ENCODE measurements at regions not wholly inside any gene's neighbourhood (a gene's known extent, or its start where the extent isn't known, plus 50 kb on each side); places are given as distances from the start of the nearest gene placed in this dataset.

GRCh38 chr21:25422610-25423608, 184.4 kb downstream of the MRPL39 start:
- H3K27me3 ChIP-seq (ENCODE audit: insufficient read depth, low read depth, low read length): no peaks in the 10 kb centered on the region
- TF ChIP-seq MXI1 (conservative IDR thresholded peaks at IDR 0.05; ENCODE audit: poor library complexity, severe bottlenecking) (no peak), EZH2 (IDR thresholded peaks at IDR 0.05; ENCODE audit: borderline replicate concordance, insufficient read depth, low read length, poor library complexity, severe bottlenecking) (no peak), SMC3 (conservative IDR thresholded peaks at IDR 0.05; ENCODE audit: poor library complexity) (no peak), TAF1 (IDR thresholded peaks at IDR 0.05; ENCODE audit: low read depth) (no peak), CTCF (IDR thresholded peaks at IDR 0.05; ENCODE audit: poor library complexity, severe bottlenecking) (no peak), EP300 (conservative IDR thresholded peaks at IDR 0.05; ENCODE audit: poor library complexity, severe bottlenecking) (no peak), POLR2AphosphoS5 (IDR thresholded peaks at IDR 0.05) (no peak), RAD21 (conservative IDR thresholded peaks at IDR 0.05) (no peak)
- TF ChIP-seq, protein P1, sequence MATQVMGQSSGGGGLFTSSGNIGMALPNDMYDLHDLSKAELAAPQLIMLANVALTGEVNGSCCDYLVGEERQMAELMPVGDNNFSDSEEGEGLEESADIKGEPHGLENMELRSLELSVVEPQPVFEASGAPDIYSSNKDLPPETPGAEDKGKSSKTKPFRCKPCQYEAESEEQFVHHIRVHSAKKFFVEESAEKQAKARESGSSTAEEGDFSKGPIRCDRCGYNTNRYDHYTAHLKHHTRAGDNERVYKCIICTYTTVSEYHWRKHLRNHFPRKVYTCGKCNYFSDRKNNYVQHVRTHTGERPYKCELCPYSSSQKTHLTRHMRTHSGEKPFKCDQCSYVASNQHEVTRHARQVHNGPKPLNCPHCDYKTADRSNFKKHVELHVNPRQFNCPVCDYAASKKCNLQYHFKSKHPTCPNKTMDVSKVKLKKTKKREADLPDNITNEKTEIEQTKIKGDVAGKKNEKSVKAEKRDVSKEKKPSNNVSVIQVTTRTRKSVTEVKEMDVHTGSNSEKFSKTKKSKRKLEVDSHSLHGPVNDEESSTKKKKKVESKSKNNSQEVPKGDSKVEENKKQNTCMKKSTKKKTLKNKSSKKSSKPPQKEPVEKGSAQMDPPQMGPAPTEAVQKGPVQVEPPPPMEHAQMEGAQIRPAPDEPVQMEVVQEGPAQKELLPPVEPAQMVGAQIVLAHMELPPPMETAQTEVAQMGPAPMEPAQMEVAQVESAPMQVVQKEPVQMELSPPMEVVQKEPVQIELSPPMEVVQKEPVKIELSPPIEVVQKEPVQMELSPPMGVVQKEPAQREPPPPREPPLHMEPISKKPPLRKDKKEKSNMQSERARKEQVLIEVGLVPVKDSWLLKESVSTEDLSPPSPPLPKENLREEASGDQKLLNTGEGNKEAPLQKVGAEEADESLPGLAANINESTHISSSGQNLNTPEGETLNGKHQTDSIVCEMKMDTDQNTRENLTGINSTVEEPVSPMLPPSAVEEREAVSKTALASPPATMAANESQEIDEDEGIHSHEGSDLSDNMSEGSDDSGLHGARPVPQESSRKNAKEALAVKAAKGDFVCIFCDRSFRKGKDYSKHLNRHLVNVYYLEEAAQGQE (IDR thresholded peaks at IDR 0.05; ENCODE audit: borderline replicate concordance): no peak
- no peak overlapping the region for H3K27ac ChIP-seq (ENCODE audit: low read length)
- no peaks in the 10 kb centered on the region for H3F3A ChIP-seq (ENCODE audit: insufficient read depth, low read length, poor library complexity, severe bottlenecking)
- H3K79me2 ChIP-seq (replicated peaks; ENCODE audit: insufficient read depth, low read length): no peaks in the 10 kb centered on the region
- H4K20me1 ChIP-seq (ENCODE audit: insufficient read depth): no peaks in the 10 kb centered on the region
- no peak overlapping the region for H3K4me3 ChIP-seq (ENCODE audit: low read length)
- H3K36me3 ChIP-seq (ENCODE audit: insufficient read depth, low read length): no peaks in the 10 kb centered on the region
- H2AFZ ChIP-seq (ENCODE audit: low read depth, low read length): no peak overlapping the region
- no peak overlapping the region for H3K9ac ChIP-seq (ENCODE audit: low read length)
- H3K9me3 ChIP-seq (ENCODE audit: low read length): no peaks in the 10 kb centered on the region
- H3K9me2 ChIP-seq (ENCODE audit: insufficient read depth, low read length): no peaks in the 10 kb centered on the region
- no peak overlapping the region for H3K4me2 ChIP-seq (ENCODE audit: low read length)

GRCh38 chr21:25421321-25422028, 185.8 kb downstream of the MRPL39 start:
- Histone ChIP-seq H3K4me3 (ENCODE audit: low read length) (no peak overlapping the region), H3F3A (ENCODE audit: insufficient read depth, low read length, poor library complexity, severe bottlenecking) (no peaks in the 10 kb centered on the region), H3K4me2 (ENCODE audit: low read length) (no peak overlapping the region), H3K27ac (ENCODE audit: low read length) (no peak overlapping the region), H4K20me1 (ENCODE audit: insufficient read depth) (no peaks in the 10 kb centered on the region), H3K9ac (ENCODE audit: low read length) (no peak overlapping the region), H3K36me3 (ENCODE audit: insufficient read depth, low read length) (no peaks in the 10 kb centered on the region), H3K79me2 (replicated peaks; ENCODE audit: insufficient read depth, low read length) (no peaks in the 10 kb centered on the region), H3K27me3 (ENCODE audit: insufficient read depth, low read depth, low read length) (no peaks in the 10 kb centered on the region), H3K9me3 (ENCODE audit: low read length) (no peaks in the 10 kb centered on the region), H2AFZ (ENCODE audit: low read depth, low read length) (no peak overlapping the region), H3K9me2 (ENCODE audit: insufficient read depth, low read length) (no peaks in the 10 kb centered on the region)
- TF ChIP-seq MXI1 (conservative IDR thresholded peaks at IDR 0.05; ENCODE audit: poor library complexity, severe bottlenecking): no peak
- no peak for TF ChIP-seq EP300 (conservative IDR thresholded peaks at IDR 0.05; ENCODE audit: poor library complexity, severe bottlenecking)
- no peak for TF ChIP-seq TAF1 (IDR thresholded peaks at IDR 0.05; ENCODE audit: low read depth)
- TF ChIP-seq SMC3 (conservative IDR thresholded peaks at IDR 0.05; ENCODE audit: poor library complexity): no peak
- no peak for TF ChIP-seq POLR2AphosphoS5 (IDR thresholded peaks at IDR 0.05)
- TF ChIP-seq EZH2 (IDR thresholded peaks at IDR 0.05; ENCODE audit: borderline replicate concordance, insufficient read depth, low read length, poor library complexity, severe bottlenecking): no peak

All from neural cell (in vitro differentiated cells).